ENCODE measurements at regions not wholly inside any gene's neighbourhood (a gene's known extent, or its start where the extent isn't known, plus 50 kb on each side); places are given as distances from the start of the nearest gene placed in this dataset.

GRCh38 chr13:56168581-56168980, 972.1 kb upstream of the PRR20A start:
- TF ChIP-seq CTCF (IDR thresholded peaks at IDR 0.05; ENCODE audit: insufficient read depth, low read depth, low read length) (no peak), EZH2 (IDR thresholded peaks at IDR 0.05; ENCODE audit: insufficient read depth, low read length) (no peak)

All from astrocyte (in vitro differentiated cells and primary cell).